ENCODE measurements at regions not wholly inside any gene's neighbourhood (a gene's known extent, or its start where the extent isn't known, plus 50 kb on each side); places are given as distances from the start of the nearest gene placed in this dataset.

DNA sequence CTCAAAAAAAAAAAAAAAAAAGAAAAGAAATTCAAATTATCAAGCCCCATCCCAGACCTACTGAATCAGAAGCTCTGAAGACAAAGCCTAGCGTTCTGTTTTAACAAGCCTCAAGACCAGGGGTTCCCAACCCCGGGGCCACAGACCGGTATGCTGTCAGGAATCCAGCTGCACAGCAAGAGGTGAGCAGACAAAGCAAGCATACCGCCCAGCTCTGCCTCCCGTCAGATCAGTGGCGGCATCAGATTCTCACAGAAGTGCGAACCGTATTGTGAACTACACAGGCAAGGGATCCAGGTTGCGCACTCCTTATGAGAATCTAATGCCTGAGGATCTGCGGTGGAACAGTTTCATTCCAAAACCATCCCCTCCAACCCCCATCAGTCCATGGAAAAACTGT lies 57.8 kb upstream of the RASAL2 start:
- no peaks in the 10 kb centered on the region for H3K27me3 ChIP-seq (ENCODE audit: insufficient read depth)
- H4K20me1 ChIP-seq (ENCODE audit: insufficient read depth), result no peaks in the 10 kb centered on the region
- H3K79me2 ChIP-seq (ENCODE audit: insufficient read depth), result no peaks in the 10 kb centered on the region
- H3K36me3 ChIP-seq (replicated peaks in 1 of 2; ENCODE audit: control insufficient read depth in 1 of 2, insufficient read depth in 2 of 2, low read length in 1 of 2), result no peaks in the 10 kb centered on the region
- DNase-seq, result no peak
- WGBS (ENCODE audit: low lambda C conversion rate), result 93% methylated on average over 6 of the region's 10 CpGs
- H3K4me1 ChIP-seq (ENCODE audit: control insufficient read depth in 1 of 2, insufficient read depth in 2 of 2, low read depth in 1 of 2, low read length in 1 of 2), result no peaks in the 10 kb centered on the region
- TF ChIP-seq, protein P1, sequence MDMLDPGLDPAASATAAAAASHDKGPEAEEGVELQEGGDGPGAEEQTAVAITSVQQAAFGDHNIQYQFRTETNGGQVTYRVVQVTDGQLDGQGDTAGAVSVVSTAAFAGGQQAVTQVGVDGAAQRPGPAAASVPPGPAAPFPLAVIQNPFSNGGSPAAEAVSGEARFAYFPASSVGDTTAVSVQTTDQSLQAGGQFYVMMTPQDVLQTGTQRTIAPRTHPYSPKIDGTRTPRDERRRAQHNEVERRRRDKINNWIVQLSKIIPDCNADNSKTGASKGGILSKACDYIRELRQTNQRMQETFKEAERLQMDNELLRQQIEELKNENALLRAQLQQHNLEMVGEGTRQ (IDR thresholded peaks at IDR 0.05; ENCODE audit: borderline replicate concordance, low read depth, low read length), result no peak
- no peak for TF ChIP-seq YY1 (IDR thresholded peaks at IDR 0.05; ENCODE audit: low read depth)
- no peak for TF ChIP-seq FOXM1 (IDR thresholded peaks at IDR 0.05; ENCODE audit: low read depth)
- no peak for TF ChIP-seq RCOR1 (IDR thresholded peaks at IDR 0.05; ENCODE audit: low read length)
- TF ChIP-seq JUND (IDR thresholded peaks at IDR 0.05), result no peak
- TF ChIP-seq NRF1 (IDR thresholded peaks at IDR 0.05; ENCODE audit: low read depth, low read length), result no peak
- no peak for TF ChIP-seq RXRA (IDR thresholded peaks at IDR 0.05; ENCODE audit: borderline replicate concordance, low read depth)
- no peak for TF ChIP-seq FOXJ3 (CRISPR knock-in tag; IDR thresholded peaks at IDR 0.05)
- TF ChIP-seq SMC3 (IDR thresholded peaks at IDR 0.05; ENCODE audit: low read depth, low read length), result no peak
- TF ChIP-seq EZH2phosphoT487 (IDR thresholded peaks at IDR 0.05; ENCODE audit: borderline replicate concordance, low read depth), result no peak
- TF ChIP-seq MXI1 (IDR thresholded peaks at IDR 0.05; ENCODE audit: low read depth, low read length), result no peak
- no peak for TF ChIP-seq SIN3A (IDR thresholded peaks at IDR 0.05; ENCODE audit: borderline replicate concordance, low read depth, low read length)
- no peak for TF ChIP-seq RAD21 (IDR thresholded peaks at IDR 0.05; ENCODE audit: low read length)
- no peak for TF ChIP-seq TEAD4 (IDR thresholded peaks at IDR 0.05; ENCODE audit: borderline replicate concordance, insufficient read depth)
- TF ChIP-seq, protein P2, sequence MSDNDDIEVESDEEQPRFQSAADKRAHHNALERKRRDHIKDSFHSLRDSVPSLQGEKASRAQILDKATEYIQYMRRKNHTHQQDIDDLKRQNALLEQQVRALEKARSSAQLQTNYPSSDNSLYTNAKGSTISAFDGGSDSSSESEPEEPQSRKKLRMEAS (IDR thresholded peaks at IDR 0.05; ENCODE audit: low read depth), result no peak
- ChIA-PET POLR2A (no interaction called here), CTCF (no interaction called here)
- H3K27ac ChIP-seq (ENCODE audit: low read depth in 2 of 2, low read length in 1 of 2), result no peak overlapping the region
- no peaks in the 10 kb centered on the region for H3K9me2 ChIP-seq
- no peak overlapping the region for H3K9ac ChIP-seq
- no peaks in the 10 kb centered on the region for H3F3A ChIP-seq (replicated peaks; ENCODE audit: insufficient read depth)
- H3K4me2 ChIP-seq, result no peak overlapping the region
- no peaks in the 10 kb centered on the region for H3K9me3 ChIP-seq
- H3K4me3 ChIP-seq (ENCODE audit: low read depth in 2 of 2, low read length in 1 of 2), result no peak overlapping the region
- no peak overlapping the region for H2AFZ ChIP-seq (ENCODE audit: low read depth)

DNA sequence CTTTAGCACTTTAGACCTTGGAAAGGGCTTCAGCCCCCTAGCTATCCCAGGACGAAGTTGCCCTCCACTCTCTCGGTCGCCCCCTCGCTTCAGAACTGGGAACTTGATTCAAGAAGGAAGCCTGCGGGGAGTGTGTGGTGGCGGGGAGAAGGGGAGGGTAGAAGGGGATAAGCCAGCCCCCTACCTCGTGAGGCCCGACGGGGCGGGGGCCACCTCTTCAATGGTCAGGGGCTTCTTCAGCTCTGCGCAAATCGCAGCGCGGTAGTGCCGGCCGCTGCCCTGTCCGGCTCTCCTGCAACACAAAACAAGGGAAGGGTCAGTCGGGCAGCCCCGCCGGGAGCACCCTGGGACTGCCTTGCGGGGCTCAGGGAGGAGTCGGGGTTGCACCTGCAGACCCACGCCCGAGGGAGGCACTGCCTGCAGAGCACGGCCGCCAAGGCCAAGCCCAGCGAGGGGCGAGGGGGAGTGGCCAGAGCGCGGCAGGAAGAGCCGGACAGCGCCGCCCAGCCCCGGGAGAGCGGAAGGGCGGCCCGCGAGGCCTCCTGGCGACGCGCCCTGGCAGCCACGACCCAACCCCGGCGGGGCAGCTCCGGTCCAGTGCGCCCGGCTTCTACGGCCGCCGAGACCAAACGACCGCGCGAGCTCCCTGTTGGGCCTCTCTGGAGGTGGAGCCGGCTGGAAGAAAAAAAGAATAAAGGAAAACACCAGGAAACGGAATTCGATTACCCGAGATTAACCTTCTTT lies 56.2 kb upstream of the RASAL2 start:
- Histone ChIP-seq H3K27me3 (ENCODE audit: insufficient read depth) (no peaks in the 10 kb centered on the region), H3K27ac (ENCODE audit: low read depth in 2 of 2, low read length in 1 of 2) (no peak overlapping the region), H3K9me3 (no peaks in the 10 kb centered on the region), H4K20me1 (ENCODE audit: insufficient read depth) (no peaks in the 10 kb centered on the region), H3K4me2 (peak overlapping the region; percentile 48; the same call in 1 of the 2 replicates), H3K9ac (no peak overlapping the region; the same call in 1 of the 2 replicates), H3K79me2 (ENCODE audit: insufficient read depth) (no peaks in the 10 kb centered on the region), H3K4me3 (ENCODE audit: low read depth in 2 of 2, low read length in 1 of 2) (peak overlapping the region; percentile 44 to 52), H2AFZ (ENCODE audit: low read depth) (peak overlapping the region; percentile 76; the same call in 1 of the 2 replicates), H3K4me1 (ENCODE audit: control insufficient read depth in 1 of 2, insufficient read depth in 2 of 2, low read depth in 1 of 2, low read length in 1 of 2) (no peaks in the 10 kb centered on the region), H3K36me3 (replicated peaks in 1 of 2; ENCODE audit: control insufficient read depth in 1 of 2, insufficient read depth in 2 of 2, low read length in 1 of 2) (no peaks in the 10 kb centered on the region), H3K9me2 (no peaks in the 10 kb centered on the region), H3F3A (replicated peaks; ENCODE audit: insufficient read depth) (no peaks in the 10 kb centered on the region)
- WGBS (ENCODE audit: low lambda C conversion rate), result 52% methylated on average over 34 of the region's 58 CpGs
- peak; percentile 91 for DNase-seq
- TF ChIP-seq NFIC (IDR thresholded peaks at IDR 0.05; ENCODE audit: borderline replicate concordance) (peak; percentile 19; the same call in 1 of the 2 replicates), RAD21 (IDR thresholded peaks at IDR 0.05; ENCODE audit: low read length) (no peak), RCOR1 (IDR thresholded peaks at IDR 0.05; ENCODE audit: low read length) (no peak), YY1 (IDR thresholded peaks at IDR 0.05; ENCODE audit: low read depth) (no peak), NRF1 (IDR thresholded peaks at IDR 0.05; ENCODE audit: low read depth, low read length) (no peak), GABPA (IDR thresholded peaks at IDR 0.05; ENCODE audit: low read depth) (peak; percentile 25; the same call in 1 of the 2 replicates)
- TF ChIP-seq, protein P3, sequence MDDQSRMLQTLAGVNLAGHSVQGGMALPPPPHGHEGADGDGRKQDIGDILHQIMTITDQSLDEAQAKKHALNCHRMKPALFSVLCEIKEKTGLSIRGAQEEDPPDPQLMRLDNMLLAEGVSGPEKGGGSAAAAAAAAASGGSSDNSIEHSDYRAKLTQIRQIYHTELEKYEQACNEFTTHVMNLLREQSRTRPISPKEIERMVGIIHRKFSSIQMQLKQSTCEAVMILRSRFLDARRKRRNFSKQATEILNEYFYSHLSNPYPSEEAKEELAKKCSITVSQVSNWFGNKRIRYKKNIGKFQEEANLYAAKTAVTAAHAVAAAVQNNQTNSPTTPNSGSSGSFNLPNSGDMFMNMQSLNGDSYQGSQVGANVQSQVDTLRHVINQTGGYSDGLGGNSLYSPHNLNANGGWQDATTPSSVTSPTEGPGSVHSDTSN (IDR thresholded peaks at IDR 0.05), result no peak
- TF ChIP-seq, protein P4, sequence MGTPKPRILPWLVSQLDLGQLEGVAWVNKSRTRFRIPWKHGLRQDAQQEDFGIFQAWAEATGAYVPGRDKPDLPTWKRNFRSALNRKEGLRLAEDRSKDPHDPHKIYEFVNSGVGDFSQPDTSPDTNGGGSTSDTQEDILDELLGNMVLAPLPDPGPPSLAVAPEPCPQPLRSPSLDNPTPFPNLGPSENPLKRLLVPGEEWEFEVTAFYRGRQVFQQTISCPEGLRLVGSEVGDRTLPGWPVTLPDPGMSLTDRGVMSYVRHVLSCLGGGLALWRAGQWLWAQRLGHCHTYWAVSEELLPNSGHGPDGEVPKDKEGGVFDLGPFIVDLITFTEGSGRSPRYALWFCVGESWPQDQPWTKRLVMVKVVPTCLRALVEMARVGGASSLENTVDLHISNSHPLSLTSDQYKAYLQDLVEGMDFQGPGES (IDR thresholded peaks at IDR 0.05; ENCODE audit: low read depth, low read length), result no peak
- TF ChIP-seq, protein P5, sequence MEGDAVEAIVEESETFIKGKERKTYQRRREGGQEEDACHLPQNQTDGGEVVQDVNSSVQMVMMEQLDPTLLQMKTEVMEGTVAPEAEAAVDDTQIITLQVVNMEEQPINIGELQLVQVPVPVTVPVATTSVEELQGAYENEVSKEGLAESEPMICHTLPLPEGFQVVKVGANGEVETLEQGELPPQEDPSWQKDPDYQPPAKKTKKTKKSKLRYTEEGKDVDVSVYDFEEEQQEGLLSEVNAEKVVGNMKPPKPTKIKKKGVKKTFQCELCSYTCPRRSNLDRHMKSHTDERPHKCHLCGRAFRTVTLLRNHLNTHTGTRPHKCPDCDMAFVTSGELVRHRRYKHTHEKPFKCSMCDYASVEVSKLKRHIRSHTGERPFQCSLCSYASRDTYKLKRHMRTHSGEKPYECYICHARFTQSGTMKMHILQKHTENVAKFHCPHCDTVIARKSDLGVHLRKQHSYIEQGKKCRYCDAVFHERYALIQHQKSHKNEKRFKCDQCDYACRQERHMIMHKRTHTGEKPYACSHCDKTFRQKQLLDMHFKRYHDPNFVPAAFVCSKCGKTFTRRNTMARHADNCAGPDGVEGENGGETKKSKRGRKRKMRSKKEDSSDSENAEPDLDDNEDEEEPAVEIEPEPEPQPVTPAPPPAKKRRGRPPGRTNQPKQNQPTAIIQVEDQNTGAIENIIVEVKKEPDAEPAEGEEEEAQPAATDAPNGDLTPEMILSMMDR (IDR thresholded peaks at IDR 0.05), result peak; percentile 14; the same call in 1 of the 2 replicates
- ChIA-PET CTCF (interaction anchor here (0.9 to 1.8 kb wide), 9 partner anchors 8 to 263 kb away, joined by 3 to 8 read pairs (median 3); partner anchors contain the start of gene RASAL2), POLR2A (no interaction called here)
